OCI-LY3 (cell line): ENCODE measurements at regions not wholly inside any gene's neighbourhood (a gene's known extent, or its start where the extent isn't known, plus 50 kb on each side); places are given as distances from the start of the nearest gene placed in this dataset.

Source experiments
- CTCF ChIP-seq: fragments of 200-600, 300-600 bp; sonication (generic); IDR thresholded peaks from 2 replicates; pipeline ENCODE4 v1.5.1; 2014; ENCODE audit warnings: antibody characterized with exemption, low read length, low read depth
- EZH2phosphoT487 ChIP-seq: fragments of 200-600 bp; shearing (Covaris generic); IDR thresholded peaks from 2 replicates; pipeline ENCODE4 v1.6.1; 2018; ENCODE audit warnings: antibody characterized with exemption, mixed run types, low read depth

- TF ChIP-seq CTCF (no peak), EZH2phosphoT487 (no peak)
Observed at GRCh38 chr2:65518751-65519150, 86.4 kb upstream of the SPRED2 start.
